ENCODE measurements at regions not wholly inside any gene's neighbourhood (a gene's known extent, or its start where the extent isn't known, plus 50 kb on each side); places are given as distances from the start of the nearest gene placed in this dataset.

- H3K4me1 ChIP-seq (ENCODE audit: control insufficient read depth in 5 of 5, insufficient read depth in 5 of 5, low read length in 5 of 5), result peaks cover 0 to 15% (median 0%) of the 10 kb centered on the region in 5 donors
- H3K9me3 ChIP-seq (ENCODE audit: control insufficient read depth in 4 of 4, insufficient read depth in 3 of 4, low read length in 3 of 4), result no peaks in the 10 kb centered on the region
- no peak for TF ChIP-seq CTCF (IDR thresholded peaks at IDR 0.05; ENCODE audit: control extremely low read depth, extremely low read depth)
- WGBS, 2 donors, result 15 to 17% methylated on average over 1 of the region's 1 CpG
- H3K27me3 ChIP-seq (ENCODE audit: control insufficient read depth in 3 of 3, insufficient read depth in 3 of 3, low read length in 2 of 3), result no peaks in the 10 kb centered on the region
- no peak overlapping the region for H3K9ac ChIP-seq (ENCODE audit: insufficient read depth in 1 of 2, low read length in 2 of 2)
- H3K27ac ChIP-seq (ENCODE audit: low read depth in 1 of 2, low read length in 1 of 2), result no peak overlapping the region
- H3K4me3 ChIP-seq, result no peak overlapping the region
- H3K36me3 ChIP-seq (ENCODE audit: control insufficient read depth in 4 of 4, insufficient read depth in 4 of 4, low read length in 4 of 4), result no peaks in the 10 kb centered on the region
- ATAC-seq (ENCODE audit: insufficient read depth, low FRiP score) (no peak), DNase-seq (peak in 2 of 3 donors; percentile 25 to 52)
These were observed 309.0 kb upstream of the GULP1 start for GRCh38 chr2:187982668-187983067.

- ATAC-seq (ENCODE audit: insufficient read depth, low FRiP score) (no peak), DNase-seq (no peak)
- 87 to 95% methylated on average over 2 of the region's 2 CpGs for WGBS, 2 donors
- Histone ChIP-seq H3K27me3 (ENCODE audit: control insufficient read depth in 3 of 3, insufficient read depth in 3 of 3, low read length in 2 of 3) (no peaks in the 10 kb centered on the region), H3K9me3 (ENCODE audit: control insufficient read depth in 4 of 4, insufficient read depth in 3 of 4, low read length in 3 of 4) (no peaks in the 10 kb centered on the region), H3K4me1 (ENCODE audit: control insufficient read depth in 5 of 5, insufficient read depth in 5 of 5, low read length in 5 of 5) (peaks cover 0 to 15% (median 0%) of the 10 kb centered on the region in 5 donors), H3K9ac (ENCODE audit: insufficient read depth in 1 of 2, low read length in 2 of 2) (no peak overlapping the region), H3K27ac (ENCODE audit: low read depth in 1 of 2, low read length in 1 of 2) (no peak overlapping the region), H3K4me3 (no peak overlapping the region), H3K36me3 (ENCODE audit: control insufficient read depth in 4 of 4, insufficient read depth in 4 of 4, low read length in 4 of 4) (no peaks in the 10 kb centered on the region)
- no peak for TF ChIP-seq CTCF (IDR thresholded peaks at IDR 0.05; ENCODE audit: control extremely low read depth, extremely low read depth)
These were observed 306.5 kb upstream of the GULP1 start for GRCh38 chr2:187985195-187985594.

- no peak overlapping the region for H3K9ac ChIP-seq (ENCODE audit: insufficient read depth in 1 of 2, low read length in 2 of 2)
These were observed 305.8 kb upstream of the GULP1 start for GRCh38 chr2:187985923-187986322.

More at GRCh38 chr2:187985923-187986322, 305.8 kb upstream of the GULP1 start:
- Histone ChIP-seq H3K36me3 (ENCODE audit: control insufficient read depth in 4 of 4, insufficient read depth in 4 of 4, low read length in 4 of 4) (no peaks in the 10 kb centered on the region), H3K27me3 (ENCODE audit: control insufficient read depth in 3 of 3, insufficient read depth in 3 of 3, low read length in 2 of 3) (no peaks in the 10 kb centered on the region), H3K9me3 (ENCODE audit: control insufficient read depth in 4 of 4, insufficient read depth in 3 of 4, low read length in 3 of 4) (no peaks in the 10 kb centered on the region), H3K4me1 (ENCODE audit: control insufficient read depth in 5 of 5, insufficient read depth in 5 of 5, low read length in 5 of 5) (peaks cover 0 to 15% (median 0%) of the 10 kb centered on the region in 5 donors), H3K4me3 (no peak overlapping the region), H3K27ac (ENCODE audit: low read depth in 1 of 2, low read length in 1 of 2) (no peak overlapping the region)
- no peak for ATAC-seq (ENCODE audit: insufficient read depth, low FRiP score)
- 72% methylated on average over 4 of the region's 4 CpGs for WGBS, 2 donors
- no peak for DNase-seq
- TF ChIP-seq CTCF (IDR thresholded peaks at IDR 0.05; ENCODE audit: control extremely low read depth, extremely low read depth), result no peak

Measured in lung (tissue), 11 donors.